ENCODE measurements at regions not wholly inside any gene's neighbourhood (a gene's known extent, or its start where the extent isn't known, plus 50 kb on each side); places are given as distances from the start of the nearest gene placed in this dataset.
"Not testable (repeated sequence)": the region's sequence is repeated elsewhere in the genome, so short reads cannot be mapped to it uniquely, and the experiment has no call there.

DNA sequence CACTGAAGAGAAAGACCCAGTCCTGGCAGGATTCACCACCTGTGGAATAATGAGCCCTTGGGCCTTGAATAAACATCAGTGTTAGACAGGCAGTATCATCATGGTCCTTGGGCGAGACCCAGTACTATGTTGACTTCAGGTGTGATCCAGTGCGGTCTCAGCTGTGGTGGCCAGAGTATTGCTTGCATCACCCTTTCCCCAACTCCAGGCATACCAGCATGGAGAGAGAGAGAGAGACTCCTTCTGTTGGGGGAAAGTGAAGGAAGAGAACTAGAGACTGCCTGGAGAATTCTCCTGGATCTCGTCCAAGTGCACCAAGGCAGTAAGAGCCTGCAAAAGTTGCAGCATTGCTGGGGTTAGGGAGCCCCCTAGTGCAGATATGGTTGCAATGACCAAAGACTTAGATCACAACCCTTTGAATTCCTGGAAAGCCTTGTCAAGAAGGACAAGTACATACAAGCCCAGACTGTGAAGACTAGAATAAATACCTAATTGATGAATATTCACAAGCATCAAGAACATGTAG is 61.1 kb upstream of the VAMP7 start:
- POLR2A ChIA-PET: no interaction called here
- no peaks in the 10 kb centered on the region for H3K36me3 Mint-ChIP-seq (ENCODE audit: low read depth)
- H3K4me3 Mint-ChIP-seq: no peak overlapping the region
- no peaks in the 10 kb centered on the region for H3K4me1 Mint-ChIP-seq (ENCODE audit: low read depth)
- intact Hi-C loops (cut with micrococcal nuclease): no loop called here
- peaks cover 16% of the 10 kb centered on the region for H3K27me3 Mint-ChIP-seq
- peak; percentile 62 for DNase-seq
- CTCF ChIA-PET: no interaction called here
- ATAC-seq: peak; percentile 42
- TF ChIP-seq CTCF (IDR thresholded peaks at IDR 0.05): peak; percentile 21
- no peak overlapping the region for H3K27ac Mint-ChIP-seq
- H3K9me3 Mint-ChIP-seq: peaks cover 6% of the 10 kb centered on the region

DNA sequence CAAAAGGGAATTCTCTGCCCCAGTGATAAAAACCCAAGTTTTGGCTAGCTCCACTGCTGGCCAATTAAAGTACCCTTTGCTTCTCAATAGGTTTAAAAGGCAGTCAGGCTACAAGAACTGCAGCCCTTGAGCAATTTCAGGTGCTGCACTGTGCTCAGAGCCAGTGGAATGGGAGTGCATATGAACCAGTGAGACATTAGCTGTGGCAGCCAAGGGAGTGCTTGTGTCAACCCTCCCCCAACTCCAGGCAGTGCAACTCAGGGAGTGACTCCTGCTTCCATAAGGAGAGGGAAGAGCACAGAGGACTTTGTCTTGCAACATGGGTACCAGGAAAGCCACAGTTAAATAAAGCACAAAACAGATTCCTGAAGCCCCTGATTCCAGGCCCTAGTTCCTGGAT is 61.6 kb upstream of the VAMP7 start:
- Mint-ChIP-seq H3K27ac (no peak overlapping the region), H3K4me1 (ENCODE audit: low read depth) (no peaks in the 10 kb centered on the region), H3K4me3 (no peak overlapping the region), H3K9me3 (peaks cover 4% of the 10 kb centered on the region), H3K36me3 (ENCODE audit: low read depth) (no peaks in the 10 kb centered on the region), H3K27me3 (peaks cover 16% of the 10 kb centered on the region)
- ChIA-PET POLR2A (no interaction called here), CTCF (no interaction called here)
- DNase-seq: no peak
- intact Hi-C loops (cut with micrococcal nuclease): no loop called here
- no peak for TF ChIP-seq CTCF (IDR thresholded peaks at IDR 0.05)
- ATAC-seq: no peak

GRCh38 chrX:155814391-155814790 is 66.8 kb upstream of the VAMP7 start:
- H3K4me3 Mint-ChIP-seq; H3K27ac Mint-ChIP-seq; DNase-seq; intact Hi-C loops (cut with micrococcal nuclease); H3K9me3 Mint-ChIP-seq; H3K4me1 Mint-ChIP-seq (ENCODE audit: low read depth); H3K27me3 Mint-ChIP-seq; CTCF ChIA-PET; POLR2A ChIA-PET; H3K36me3 Mint-ChIP-seq (ENCODE audit: low read depth); ATAC-seq: not testable (repeated sequence)

GRCh38 chrX:155779831-155780230 is 101.3 kb upstream of the VAMP7 start:
- no peaks in the 10 kb centered on the region for H3K9me3 Mint-ChIP-seq
- TF ChIP-seq CTCF (IDR thresholded peaks at IDR 0.05): no peak
- H3K4me3 Mint-ChIP-seq: no peak overlapping the region
- ChIA-PET CTCF (no interaction called here), POLR2A (no interaction called here)
- no peaks in the 10 kb centered on the region for H3K4me1 Mint-ChIP-seq (ENCODE audit: low read depth)
- H3K27ac Mint-ChIP-seq: no peak overlapping the region
- DNase-seq: no peak
- intact Hi-C loops (cut with micrococcal nuclease): no loop called here
- H3K36me3 Mint-ChIP-seq (ENCODE audit: low read depth): no peaks in the 10 kb centered on the region
- H3K27me3 Mint-ChIP-seq: no peaks in the 10 kb centered on the region
- ATAC-seq: no peak

GRCh38 chrX:155778844-155779553 is 102.1 kb upstream of the VAMP7 start:
- DNase-seq (no peak), ATAC-seq (no peak)
- no peak for TF ChIP-seq CTCF (IDR thresholded peaks at IDR 0.05)
- ChIA-PET POLR2A (no interaction called here), CTCF (no interaction called here)
- no peak overlapping the region for H3K4me3 Mint-ChIP-seq
- H3K27ac Mint-ChIP-seq: no peak overlapping the region
- H3K9me3 Mint-ChIP-seq: no peaks in the 10 kb centered on the region
- H3K36me3 Mint-ChIP-seq (ENCODE audit: low read depth): no peaks in the 10 kb centered on the region
- H3K27me3 Mint-ChIP-seq: no peaks in the 10 kb centered on the region
- intact Hi-C loops (cut with micrococcal nuclease): no loop called here
- H3K4me1 Mint-ChIP-seq (ENCODE audit: low read depth): no peaks in the 10 kb centered on the region

Data from activated CD8-positive, alpha-beta T cell treated with anti-CD3 and anti-CD28 coated beads for 36 hours (primary cell).